HepG2 (cell line): ENCODE measurements at regions not wholly inside any gene's neighbourhood (a gene's known extent, or its start where the extent isn't known, plus 50 kb on each side); places are given as distances from the start of the nearest gene placed in this dataset.

Source experiments
- ATAC-seq: fragments of 200-7000 bp; cut with Tn5 transposase; 3 replicates; pipeline ENCODE4 v1.9.1; 2020; ENCODE audit warnings: mild to moderate bottlenecking, moderate library complexity
- BruUV-seq: library from RNA; stranded (reverse); fragments of 400-500 nt; replicated peaks from 2 replicates; lab custom pipeline; 2021; lab: Mats Ljungman, UMichigan
- CTCF ChIA-PET: fragments of 300-600 bp; formaldehyde crosslinking; extraction: SDS; loops from one replicate; lab custom pipeline; 2021; ENCODE audit warnings: low total read pairs, inconsistent platforms, low intra/inter-chr PET ratio; lab: Yijun Ruan, JAX
- POLR2A ChIA-PET: fragments of 350-600 bp; sonication (Branson Sonifier 250); formaldehyde crosslinking; loops from one replicate; lab custom pipeline; 2020; ENCODE audit warnings: antibody characterized with exemption, inconsistent platforms; lab: Yijun Ruan, JAX
- DNase-seq: peaks from one replicate; pipeline ENCODE4 v3.0.0-alpha.2; 2015; ENCODE audit warnings: low spot score
- FAIRE-seq: peaks from 3 replicates; lab custom pipeline; 2011; peaks lifted over from hg19 to GRCh38; lab: Jason Lieb, UNC
- H2AFZ ChIP-seq: one replicate; pipeline ENCODE4 v1.6.1; 2011; ENCODE audit warnings: low read length, inconsistent platforms
- H3K27ac ChIP-seq: fragments of 300-600 bp; 3 replicates; pipeline ENCODE4 v1.8.0; 2011; ENCODE audit warnings: mixed run types, mild to moderate bottlenecking, mixed read lengths, low read length, inconsistent platforms; ENCODE audit not compliant: insufficient read depth; ENCODE audit errors: extremely low read length
- H3K27me3 ChIP-seq, 2 experiments: fragments of 200-600 bp in 1 of 2; 2 replicates in 1 of 2; 3 replicates in 1 of 2; pipeline versions ENCODE4 v1.6.0 to v1.8.0; 2011; ENCODE audit warnings: low read length in 2 of 2, mild to moderate bottlenecking in 2 of 2, moderate library complexity in 2 of 2, inconsistent platforms in 1 of 2; ENCODE audit not compliant: insufficient read depth in 2 of 2, control insufficient read depth in 1 of 2
- H3K36me3 ChIP-seq, 2 experiments: fragments of 200-600 bp in 1 of 2; replicated peaks in 1 of 2; 2 replicates in 1 of 2; 3 replicates in 1 of 2; pipeline versions ENCODE4 v1.5.1 to v1.8.0; 2011; ENCODE audit warnings: low read length in 2 of 2, inconsistent platforms in 1 of 2; ENCODE audit not compliant: insufficient read depth in 2 of 2, control insufficient read depth in 1 of 2
- H3K4me1 ChIP-seq: 2 replicates; pipeline ENCODE4 v1.5.1; 2012; ENCODE audit warnings: low read length, inconsistent platforms; ENCODE audit not compliant: insufficient read depth
- H3K4me2 ChIP-seq: 2 replicates; pipeline ENCODE4 v1.6.0; 2011; ENCODE audit warnings: low read depth, low read length, inconsistent platforms
- H3K4me3 ChIP-seq, 3 experiments: fragments of 200-600 bp in 1 of 3; sonication (generic), shearing (Covaris generic) in 1 of 3; replicated peaks in 1 of 3; 2 replicates each; pipeline ENCODE4 v1.5.1; 2011 to 2016; ENCODE audit warnings: low read length in 3 of 3, inconsistent platforms in 2 of 3, low read depth in 2 of 3, mild to moderate bottlenecking in 2 of 3, control low read depth in 1 of 3, mixed read lengths in 1 of 3; ENCODE audit not compliant: insufficient read depth in 1 of 3
- H3K79me2 ChIP-seq: one replicate; pipeline ENCODE4 v1.6.1; 2011; ENCODE audit warnings: low read length, inconsistent platforms; ENCODE audit not compliant: insufficient read depth
- H3K9ac ChIP-seq: 2 replicates; pipeline ENCODE4 v1.6.0; 2011; ENCODE audit warnings: mild to moderate bottlenecking, low read depth, low read length, inconsistent platforms; ENCODE audit not compliant: insufficient read depth
- H3K9me3 ChIP-seq: 2 replicates; pipeline ENCODE4 v1.5.1; 2012; ENCODE audit warnings: mild to moderate bottlenecking, low read length
- H4K20me1 ChIP-seq: 2 replicates; pipeline ENCODE4 v1.6.0; 2011; ENCODE audit warnings: inconsistent platforms, mild to moderate bottlenecking, low read length, moderate library complexity; ENCODE audit not compliant: insufficient read depth
- CREM ChIP-seq, 2 experiments: sonication (generic) in 1 of 2; formaldehyde crosslinking in 1 of 2; IDR thresholded peaks; 2 replicates each; pipeline versions ENCODE4 v1.4.0 to v1.6.1; 2016 to 2020; ENCODE audit warnings: antibody characterized with exemption in 1 of 2, mild to moderate bottlenecking in 1 of 2, missing genetic modification reagents in 1 of 2
- FLYWCH1 ChIP-seq: sonication (generic); formaldehyde crosslinking; IDR thresholded peaks from 2 replicates; pipeline ENCODE4 v1.8.1; 2023; ENCODE audit warnings: mild to moderate bottlenecking, missing genetic modification reagents
- GLMP ChIP-seq: sonication (generic); formaldehyde crosslinking; IDR thresholded peaks from 2 replicates; pipeline ENCODE4 v1.9.0; 2021; ENCODE audit warnings: missing genetic modification reagents, mild to moderate bottlenecking, borderline replicate concordance
- GTF3A ChIP-seq: sonication (generic); formaldehyde crosslinking; conservative IDR thresholded peaks from 2 replicates; pipeline ENCODE4 v1.4.0; 2020; ENCODE audit warnings: mild to moderate bottlenecking, missing genetic modification reagents
- KLF9 ChIP-seq: IDR thresholded peaks from 2 replicates; pipeline ENCODE4 v1.6.1; 2016; ENCODE audit warnings: low read depth
- ZBTB20 ChIP-seq: sonication (generic); formaldehyde crosslinking; IDR thresholded peaks from 2 replicates; pipeline ENCODE4 v1.8.1; 2023; ENCODE audit warnings: missing genetic modification reagents, low read depth, mild to moderate bottlenecking, borderline replicate concordance
- ZBTB7B ChIP-seq: sonication (generic); formaldehyde crosslinking; IDR thresholded peaks from 2 replicates; pipeline ENCODE4 v1.4.0; 2020; ENCODE audit warnings: missing genetic modification reagents
- ZNF83 ChIP-seq: sonication (generic); formaldehyde crosslinking; IDR thresholded peaks from 2 replicates; pipeline ENCODE4 v1.4.0; 2020; ENCODE audit warnings: missing genetic modification reagents, mild to moderate bottlenecking, borderline replicate concordance
- WGBS: methylation state at CpG from one replicate; pipeline ENCODE4 v1.1.6; 2017; ENCODE audit warnings: low lambda C conversion rate; 5-methylcytosine and 5-hydroxymethylcytosine counted together
- in situ Hi-C: cut with HindIII; loops from 2 replicates; pipeline ENCODE4 v1.10.0; 2017; ENCODE audit warnings: low pct_unique_long_range_greater_than_20kb; ENCODE audit not compliant: extremely low pct_ligation_motif_present
- intact Hi-C: fragments of 100-400 bp; cut with micrococcal nuclease; formaldehyde crosslinking; loops from one replicate; pipeline ENCODE4 v1.10.0; 2022; ENCODE audit not compliant: unreplicated experiment
- TF ChIP-seq, protein P1 (sequence below): sonication (generic); formaldehyde crosslinking; IDR thresholded peaks from 2 replicates; pipeline ENCODE4 v1.4.0; 2020; ENCODE audit warnings: mild to moderate bottlenecking, missing genetic modification reagents
- TF ChIP-seq, protein P2 (sequence below): sonication (generic); formaldehyde crosslinking; IDR thresholded peaks from 2 replicates; pipeline ENCODE4 v1.4.0; 2020; ENCODE audit warnings: mild to moderate bottlenecking, missing genetic modification reagents, borderline replicate concordance

GRCh38 chr16:86087896-86088230 lies 188.9 kb downstream of the IRF8 start:
- WGBS, result 68% methylated on average over 10 of the region's 11 CpGs
- H3K9ac ChIP-seq, result no peak overlapping the region
- no peak overlapping the region for H2AFZ ChIP-seq
- no peaks in the 10 kb centered on the region for H3K9me3 ChIP-seq
- FAIRE-seq (no peak), ATAC-seq (no peak), DNase-seq (no peak)
- H3K4me3 ChIP-seq, result no peak overlapping the region
- POLR2A ChIA-PET, result no interaction called here
- intact Hi-C loops, result no loop called here
- H3K36me3 ChIP-seq, result no peaks in the 10 kb centered on the region
- TF ChIP-seq KLF9, result no peak
- TF ChIP-seq ZNF83 (CRISPR knock-in tag), result no peak
- TF ChIP-seq, protein P1, sequence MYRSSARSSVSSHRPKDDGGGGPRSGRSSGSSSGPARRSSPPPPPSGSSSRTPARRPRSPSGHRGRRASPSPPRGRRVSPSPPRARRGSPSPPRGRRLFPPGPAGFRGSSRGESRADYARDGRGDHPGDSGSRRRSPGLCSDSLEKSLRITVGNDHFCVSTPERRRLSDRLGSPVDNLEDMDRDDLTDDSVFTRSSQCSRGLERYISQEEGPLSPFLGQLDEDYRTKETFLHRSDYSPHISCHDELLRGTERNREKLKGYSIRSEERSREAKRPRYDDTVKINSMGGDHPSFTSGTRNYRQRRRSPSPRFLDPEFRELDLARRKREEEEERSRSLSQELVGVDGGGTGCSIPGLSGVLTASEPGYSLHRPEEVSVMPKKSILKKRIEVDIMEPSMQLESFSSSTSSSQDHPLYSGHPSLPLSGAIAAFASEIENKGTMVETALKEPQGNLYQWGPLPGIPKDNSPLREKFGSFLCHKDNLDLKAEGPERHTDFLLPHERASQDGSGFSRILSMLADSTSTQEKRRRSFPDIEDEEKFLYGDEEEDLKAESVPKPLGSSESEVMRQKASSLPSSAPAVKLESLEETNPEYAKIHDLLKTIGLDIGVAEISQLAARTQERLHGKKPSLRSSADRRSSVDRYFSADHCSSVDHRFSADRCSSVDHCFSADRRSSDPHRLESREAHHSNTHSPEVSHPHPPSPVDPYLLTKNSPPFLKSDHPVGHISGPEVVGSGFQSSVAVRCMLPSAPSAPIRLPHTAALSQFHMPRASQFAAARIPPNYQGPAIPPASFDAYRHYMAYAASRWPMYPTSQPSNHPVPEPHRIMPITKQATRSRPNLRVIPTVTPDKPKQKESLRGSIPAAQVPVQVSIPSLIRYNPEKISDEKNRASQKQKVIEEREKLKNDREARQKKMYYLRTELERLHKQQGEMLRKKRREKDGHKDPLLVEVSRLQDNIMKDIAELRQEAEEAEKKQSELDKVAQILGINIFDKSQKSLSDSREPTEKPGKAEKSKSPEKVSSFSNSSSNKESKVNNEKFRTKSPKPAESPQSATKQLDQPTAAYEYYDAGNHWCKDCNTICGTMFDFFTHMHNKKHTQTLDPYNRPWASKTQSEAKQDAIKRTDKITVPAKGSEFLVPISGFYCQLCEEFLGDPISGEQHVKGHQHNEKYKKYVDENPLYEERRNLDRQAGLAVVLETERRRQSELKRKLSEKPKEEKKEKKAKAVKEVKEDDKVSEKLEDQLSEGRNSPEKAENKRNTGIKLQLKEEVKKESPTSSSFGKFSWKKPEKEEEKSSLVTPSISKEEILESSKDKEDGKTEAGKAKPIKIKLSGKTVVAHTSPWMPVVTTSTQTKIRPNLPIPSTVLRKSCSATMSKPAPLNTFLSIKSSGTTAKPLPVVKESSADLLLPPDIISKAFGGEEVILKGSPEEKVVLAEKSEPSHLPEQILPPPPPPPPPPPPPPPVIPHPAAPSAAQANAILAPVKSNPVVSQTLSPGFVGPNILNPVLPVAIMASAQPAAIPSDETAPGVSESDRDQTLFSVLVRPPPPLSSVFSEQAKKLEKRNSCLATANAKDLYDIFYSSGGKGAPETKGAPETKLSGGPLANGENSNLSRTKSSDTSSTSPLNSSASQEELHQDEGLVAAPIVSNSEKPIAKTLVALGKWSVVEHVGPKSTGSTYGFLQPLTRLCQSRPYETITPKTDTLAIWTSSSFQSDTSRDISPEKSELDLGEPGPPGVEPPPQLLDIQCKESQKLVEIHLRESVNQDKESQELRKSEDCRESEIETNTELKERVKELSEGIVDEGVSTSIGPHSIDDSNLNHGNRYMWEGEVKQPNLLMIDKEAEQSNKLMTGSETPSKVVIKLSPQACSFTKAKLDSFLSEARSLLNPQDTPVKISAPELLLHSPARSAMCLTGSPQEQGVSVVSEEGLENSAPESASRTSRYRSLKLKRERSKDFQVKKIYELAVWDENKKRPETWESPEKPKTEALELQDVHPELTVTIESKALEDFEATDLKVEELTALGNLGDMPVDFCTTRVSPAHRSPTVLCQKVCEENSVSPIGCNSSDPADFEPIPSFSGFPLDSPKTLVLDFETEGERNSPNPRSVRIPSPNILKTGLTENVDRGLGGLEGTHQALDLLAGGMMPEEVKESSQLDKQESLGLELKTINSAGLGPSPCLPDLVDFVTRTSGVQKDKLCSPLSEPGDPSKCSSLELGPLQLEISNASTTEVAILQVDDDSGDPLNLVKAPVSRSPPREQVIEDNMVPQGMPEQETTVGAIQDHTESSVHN, result no peak
- no peak for TF ChIP-seq GLMP (CRISPR knock-in tag)
- no peak for TF ChIP-seq FLYWCH1
- TF ChIP-seq ZBTB7B (CRISPR knock-in tag), result no peak
- TF ChIP-seq, protein P2, sequence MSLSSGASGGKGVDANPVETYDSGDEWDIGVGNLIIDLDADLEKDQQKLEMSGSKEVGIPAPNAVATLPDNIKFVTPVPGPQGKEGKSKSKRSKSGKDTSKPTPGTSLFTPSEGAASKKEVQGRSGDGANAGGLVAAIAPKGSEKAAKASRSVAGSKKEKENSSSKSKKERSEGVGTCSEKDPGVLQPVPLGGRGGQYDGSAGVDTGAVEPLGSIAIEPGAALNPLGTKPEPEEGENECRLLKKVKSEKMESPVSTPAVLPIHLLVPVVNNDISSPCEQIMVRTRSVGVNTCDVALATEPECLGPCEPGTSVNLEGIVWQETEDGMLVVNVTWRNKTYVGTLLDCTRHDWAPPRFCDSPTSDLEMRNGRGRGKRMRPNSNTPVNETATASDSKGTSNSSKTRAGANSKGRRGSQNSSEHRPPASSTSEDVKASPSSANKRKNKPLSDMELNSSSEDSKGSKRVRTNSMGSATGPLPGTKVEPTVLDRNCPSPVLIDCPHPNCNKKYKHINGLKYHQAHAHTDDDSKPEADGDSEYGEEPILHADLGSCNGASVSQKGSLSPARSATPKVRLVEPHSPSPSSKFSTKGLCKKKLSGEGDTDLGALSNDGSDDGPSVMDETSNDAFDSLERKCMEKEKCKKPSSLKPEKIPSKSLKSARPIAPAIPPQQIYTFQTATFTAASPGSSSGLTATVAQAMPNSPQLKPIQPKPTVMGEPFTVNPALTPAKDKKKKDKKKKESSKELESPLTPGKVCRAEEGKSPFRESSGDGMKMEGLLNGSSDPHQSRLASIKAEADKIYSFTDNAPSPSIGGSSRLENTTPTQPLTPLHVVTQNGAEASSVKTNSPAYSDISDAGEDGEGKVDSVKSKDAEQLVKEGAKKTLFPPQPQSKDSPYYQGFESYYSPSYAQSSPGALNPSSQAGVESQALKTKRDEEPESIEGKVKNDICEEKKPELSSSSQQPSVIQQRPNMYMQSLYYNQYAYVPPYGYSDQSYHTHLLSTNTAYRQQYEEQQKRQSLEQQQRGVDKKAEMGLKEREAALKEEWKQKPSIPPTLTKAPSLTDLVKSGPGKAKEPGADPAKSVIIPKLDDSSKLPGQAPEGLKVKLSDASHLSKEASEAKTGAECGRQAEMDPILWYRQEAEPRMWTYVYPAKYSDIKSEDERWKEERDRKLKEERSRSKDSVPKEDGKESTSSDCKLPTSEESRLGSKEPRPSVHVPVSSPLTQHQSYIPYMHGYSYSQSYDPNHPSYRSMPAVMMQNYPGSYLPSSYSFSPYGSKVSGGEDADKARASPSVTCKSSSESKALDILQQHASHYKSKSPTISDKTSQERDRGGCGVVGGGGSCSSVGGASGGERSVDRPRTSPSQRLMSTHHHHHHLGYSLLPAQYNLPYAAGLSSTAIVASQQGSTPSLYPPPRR (CRISPR knock-in tag), result no peak
- no peak for TF ChIP-seq CREM (IDR thresholded peaks at IDR 0.05)
- no peak for TF ChIP-seq CREM (CRISPR knock-in tag; IDR thresholded peaks at IDR 0.05)
- TF ChIP-seq GTF3A (CRISPR knock-in tag), result no peak
- TF ChIP-seq ZBTB20 (CRISPR knock-in tag), result no peak
- in situ Hi-C loops, result no loop called here
- no TSS peak for BruUV-seq
- CTCF ChIA-PET, result no interaction called here
- peaks cover 3 to 16% of the 10 kb centered on the region in 2 experiments; a peak in 4 of 5 replicates for H3K27me3 ChIP-seq
- no peak overlapping the region for H3K4me2 ChIP-seq
- H3K79me2 ChIP-seq, result no peaks in the 10 kb centered on the region
- no peak overlapping the region for H3K27ac ChIP-seq
- peaks cover 16% of the 10 kb centered on the region for H3K4me1 ChIP-seq
- H4K20me1 ChIP-seq, result no peaks in the 10 kb centered on the region
